Trophoblast cell (in vitro differentiated cells and primary cell): ENCODE measurements at regions not wholly inside any gene's neighbourhood (a gene's known extent, or its start where the extent isn't known, plus 50 kb on each side); places are given as distances from the start of the nearest gene placed in this dataset.

ENCODE experiments used
- DNase-seq, 2 donors: peaks; one replicate each; pipeline ENCODE4 v3.0.0-alpha.2; 2016
- H2AFZ ChIP-seq: 2 replicates; pipeline ENCODE4 v1.6.1; 2013; ENCODE audit warnings: low read length, moderate library complexity, mild to moderate bottlenecking; ENCODE audit not compliant: insufficient read depth, poor library complexity
- H2AK5ac ChIP-seq: 2 replicates; pipeline ENCODE4 v1.6.1; 2013; ENCODE audit warnings: mild to moderate bottlenecking, low read length
- H2BK120ac ChIP-seq: 2 replicates; pipeline ENCODE4 v1.6.1; 2013; ENCODE audit warnings: low read length, mild to moderate bottlenecking, moderate library complexity; ENCODE audit not compliant: insufficient read depth, poor library complexity
- H2BK12ac ChIP-seq: 2 replicates; pipeline ENCODE4 v1.6.1; 2013; ENCODE audit warnings: mild to moderate bottlenecking, low read length, moderate library complexity
- H2BK5ac ChIP-seq: 2 replicates; pipeline ENCODE4 v1.6.1; 2013; ENCODE audit warnings: low read length, low read depth, moderate library complexity, mild to moderate bottlenecking; ENCODE audit not compliant: poor library complexity
- H3K14ac ChIP-seq: 2 replicates; pipeline ENCODE4 v1.6.1; 2013; ENCODE audit warnings: mild to moderate bottlenecking, low read length
- H3K18ac ChIP-seq: 2 replicates; pipeline ENCODE4 v1.6.1; 2013; ENCODE audit warnings: mild to moderate bottlenecking, low read length
- H3K23ac ChIP-seq: 2 replicates; pipeline ENCODE4 v1.6.1; 2013; ENCODE audit warnings: low read length
- H3K27ac ChIP-seq: 2 replicates; pipeline ENCODE4 v1.5.1; 2013; ENCODE audit warnings: low read depth, mild to moderate bottlenecking, inconsistent platforms, low read length, moderate library complexity
- H3K27me3 ChIP-seq: 2 replicates; pipeline ENCODE4 v1.6.1; 2013; ENCODE audit warnings: inconsistent platforms, mild to moderate bottlenecking, low read length, moderate library complexity; ENCODE audit not compliant: insufficient read depth
- H3K36me3 ChIP-seq, 2 experiments: 1 replicate in 1 of 2; 2 replicates in 1 of 2; pipeline ENCODE4 v1.6.1; 2013; ENCODE audit warnings: low read length in 2 of 2, mild to moderate bottlenecking in 2 of 2, moderate library complexity in 1 of 2; ENCODE audit not compliant: insufficient read depth in 2 of 2, control insufficient read depth in 1 of 2
- H3K4ac ChIP-seq: 2 replicates; pipeline ENCODE4 v1.6.1; 2013; ENCODE audit warnings: low read depth, mild to moderate bottlenecking, low read length, moderate library complexity
- H3K4me1 ChIP-seq, 2 experiments: 1 replicate in 1 of 2; 2 replicates in 1 of 2; pipeline ENCODE4 v1.6.1; 2013; ENCODE audit warnings: low read length in 2 of 2, mild to moderate bottlenecking in 2 of 2, moderate library complexity in 1 of 2; ENCODE audit not compliant: insufficient read depth in 2 of 2, control insufficient read depth in 1 of 2
- H3K4me2 ChIP-seq: 2 replicates; pipeline ENCODE4 v1.6.1; 2013; ENCODE audit warnings: inconsistent platforms, mild to moderate bottlenecking, low read length, moderate library complexity
- H3K4me3 ChIP-seq: 2 replicates; pipeline ENCODE4 v1.5.1; 2013; ENCODE audit warnings: mild to moderate bottlenecking, low read depth, low read length, inconsistent platforms
- H3K79me1 ChIP-seq: one replicate; pipeline ENCODE4 v1.6.1; 2013; ENCODE audit warnings: low read length
- H3K79me2 ChIP-seq: 2 replicates; pipeline ENCODE4 v1.6.1; 2013; ENCODE audit warnings: low read length, mild to moderate bottlenecking; ENCODE audit not compliant: control insufficient read depth, insufficient read depth, poor library complexity
- H3K9ac ChIP-seq: 2 replicates; pipeline ENCODE4 v1.6.1; 2013; ENCODE audit warnings: mild to moderate bottlenecking, low read length
- H3K9me3 ChIP-seq: 2 replicates; pipeline ENCODE4 v1.6.1; 2013; ENCODE audit warnings: low read depth, mild to moderate bottlenecking, control low read depth, inconsistent platforms, low read length; ENCODE audit not compliant: insufficient read depth
- H4K12ac ChIP-seq: 2 replicates; pipeline ENCODE4 v1.6.1; 2013; ENCODE audit warnings: low read depth, mild to moderate bottlenecking, low read length, moderate library complexity
- H4K8ac ChIP-seq: 2 replicates; pipeline ENCODE4 v1.6.1; 2013; ENCODE audit warnings: low read depth, mild to moderate bottlenecking, low read length, moderate library complexity
- H4K91ac ChIP-seq: one replicate; pipeline ENCODE4 v1.6.1; 2013; ENCODE audit warnings: low read depth, mild to moderate bottlenecking, low read length, moderate library complexity
- WGBS: extraction: QIAGEN DNeasy Blood & Tissue Kit; methylation state at CpG from one replicate; pipeline ENCODE4 v1.1.7; 2013; ENCODE audit warnings: missing lambda C conversion rate; ENCODE audit not compliant: insufficient read length, insufficient coverage; ENCODE audit errors: extremely low coverage; 5-methylcytosine and 5-hydroxymethylcytosine counted together

DNA sequence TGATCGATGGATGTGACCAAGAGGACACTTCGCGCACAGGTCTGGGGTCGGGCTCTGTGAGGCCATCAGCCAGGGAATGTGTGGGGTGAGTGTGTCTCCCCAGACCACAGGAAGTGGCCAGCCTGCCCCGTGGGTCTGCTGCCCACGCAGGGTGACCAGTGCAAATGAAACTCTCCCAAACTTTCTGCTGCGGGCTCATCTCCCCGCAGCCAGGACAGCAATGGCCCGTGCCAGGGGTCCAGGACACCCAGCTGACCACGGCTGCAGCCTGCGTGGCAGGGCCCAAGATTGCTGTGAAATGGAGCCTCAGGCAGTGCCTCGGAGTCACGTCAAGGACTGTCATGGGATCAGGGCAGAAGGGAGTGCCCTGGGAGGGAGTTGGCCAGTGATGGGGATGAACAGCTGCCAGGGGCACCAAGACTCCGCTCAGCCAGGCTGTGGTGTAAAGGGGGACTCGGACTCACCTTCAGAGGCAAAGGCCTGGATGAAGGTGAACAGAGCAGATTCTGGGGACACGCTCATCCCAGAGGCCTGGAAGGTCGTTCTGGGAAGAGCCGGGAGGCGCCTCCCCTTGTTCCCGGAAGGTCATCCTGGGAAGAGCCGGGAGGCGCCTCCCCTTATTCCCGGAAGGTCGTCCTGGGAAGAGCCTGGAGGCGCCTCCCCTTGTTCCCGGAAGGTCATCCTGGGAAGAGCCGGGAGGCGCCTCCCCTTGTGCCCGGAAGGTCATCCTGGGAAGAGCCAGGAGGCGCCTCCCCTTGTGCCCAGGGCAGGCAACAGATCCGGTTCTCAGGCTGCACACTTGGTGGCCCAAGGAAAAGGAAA, 252.6 kb downstream of the BRD1 start:
- H3K27me3 ChIP-seq, result no peaks in the 10 kb centered on the region
- no peak overlapping the region for H3K14ac ChIP-seq
- no peaks in the 10 kb centered on the region for H3K4me1 ChIP-seq
- no peak overlapping the region for H3K4me3 ChIP-seq
- no peak overlapping the region for H3K4me2 ChIP-seq
- WGBS, result no CpG with 5 or more reads among the region's 31 CpGs
- no peaks in the 10 kb centered on the region for H3K79me1 ChIP-seq
- H3K4ac ChIP-seq, result no peak overlapping the region
- no peak overlapping the region for H4K91ac ChIP-seq
- no peak overlapping the region for H2BK12ac ChIP-seq
- no peak overlapping the region for H3K27ac ChIP-seq
- no peak overlapping the region for H3K18ac ChIP-seq
- H3K79me2 ChIP-seq, result no peaks in the 10 kb centered on the region
- no peaks in the 10 kb centered on the region for H3K36me3 ChIP-seq
- DNase-seq, result no peak
- no peak overlapping the region for H2AFZ ChIP-seq
- no peak overlapping the region for H3K23ac ChIP-seq
- peaks cover 4% of the 10 kb centered on the region for H3K9me3 ChIP-seq
- H4K12ac ChIP-seq, result no peak overlapping the region
- H4K8ac ChIP-seq, result no peak overlapping the region
- H3K9ac ChIP-seq, result no peak overlapping the region
- H2BK120ac ChIP-seq, result no peak overlapping the region
- no peak overlapping the region for H2AK5ac ChIP-seq
- no peak overlapping the region for H2BK5ac ChIP-seq

DNA sequence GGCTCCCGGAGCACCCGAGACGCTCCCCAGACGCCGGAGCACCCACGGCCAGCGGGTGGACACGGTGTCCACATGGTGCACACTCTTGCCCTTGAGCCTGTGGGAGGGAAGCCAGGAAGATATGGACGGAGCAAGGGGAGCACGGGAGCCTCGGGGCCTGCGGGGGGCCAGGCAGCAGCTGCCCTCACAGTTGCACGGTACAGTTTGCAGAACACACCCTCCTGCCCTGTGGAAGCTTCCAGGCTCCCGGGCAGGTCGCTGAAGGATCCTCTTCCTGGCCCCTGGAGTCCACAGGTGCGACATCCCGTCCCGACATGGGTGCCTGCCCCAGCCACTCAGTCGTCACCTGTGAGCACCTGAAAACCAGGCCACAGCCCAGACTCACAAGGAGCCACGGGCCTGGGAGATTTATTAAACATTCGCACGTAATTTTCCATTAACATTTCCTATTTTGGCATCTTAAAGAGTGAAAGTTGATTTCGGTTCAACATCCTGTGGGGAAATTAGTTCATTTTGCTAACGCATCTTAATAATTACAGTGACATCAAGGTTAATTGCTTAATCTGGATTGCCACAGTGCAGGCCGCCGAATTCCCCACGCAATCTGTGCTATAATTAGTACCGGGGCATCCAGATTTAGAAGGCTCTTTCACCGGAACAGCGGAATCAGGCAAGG, 253.3 kb downstream of the BRD1 start:
- Histone ChIP-seq H3K4me2 (no peak overlapping the region), H3K14ac (no peak overlapping the region)

DNA sequence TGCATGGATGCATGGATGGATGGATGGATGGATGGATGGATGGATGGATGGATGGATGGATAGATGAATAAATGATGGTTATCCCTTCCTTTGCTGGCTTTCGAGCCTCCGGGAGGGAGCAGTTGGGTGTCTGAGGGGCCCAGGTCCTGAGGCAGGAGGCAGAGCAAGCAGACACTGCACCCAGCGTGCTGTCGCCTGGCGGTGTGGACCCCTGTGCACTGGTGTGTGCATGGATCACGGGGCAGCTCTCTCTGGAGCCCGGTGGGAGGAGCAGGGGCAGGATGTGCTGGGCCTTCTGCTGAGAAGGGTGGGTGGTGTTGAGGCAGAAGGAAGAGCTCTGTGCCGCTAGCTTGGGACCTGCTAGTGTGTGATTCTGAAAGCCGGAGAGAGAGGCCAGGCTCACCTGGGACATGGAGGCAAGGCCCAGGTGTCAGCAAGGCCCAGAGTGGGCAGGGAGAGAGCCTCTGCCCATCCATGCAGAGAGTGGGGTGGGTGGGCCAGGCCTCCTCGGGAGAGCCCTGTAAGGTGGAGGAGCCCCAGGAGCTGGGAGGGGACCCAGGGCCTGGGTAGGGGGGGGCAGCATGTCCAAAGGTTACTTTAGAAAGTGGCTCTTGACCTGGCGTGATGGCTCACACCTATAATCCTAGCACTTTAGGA, 254.4 kb downstream of the BRD1 start:
- H2BK12ac ChIP-seq, result no peak overlapping the region
- DNase-seq, result no peak
- H2AFZ ChIP-seq, result no peak overlapping the region
- H4K8ac ChIP-seq, result no peak overlapping the region
- H3K79me1 ChIP-seq, result no peaks in the 10 kb centered on the region
- H4K12ac ChIP-seq, result no peak overlapping the region
- no peak overlapping the region for H2BK120ac ChIP-seq
- H3K18ac ChIP-seq, result no peak overlapping the region
- no peak overlapping the region for H2BK5ac ChIP-seq
- H2AK5ac ChIP-seq, result no peak overlapping the region
- no peak overlapping the region for H3K4me3 ChIP-seq
- no peak overlapping the region for H3K23ac ChIP-seq
- H3K27ac ChIP-seq, result no peak overlapping the region
- H3K4ac ChIP-seq, result no peak overlapping the region
- H3K79me2 ChIP-seq, result no peaks in the 10 kb centered on the region
- no peak overlapping the region for H4K91ac ChIP-seq
- no peaks in the 10 kb centered on the region for H3K27me3 ChIP-seq
- no peaks in the 10 kb centered on the region for H3K4me1 ChIP-seq
- H3K9me3 ChIP-seq, result peaks cover 4% of the 10 kb centered on the region
- H3K9ac ChIP-seq, result no peak overlapping the region
- WGBS, result no CpG with 5 or more reads among the region's 11 CpGs
- no peak overlapping the region for H3K14ac ChIP-seq
- no peak overlapping the region for H3K4me2 ChIP-seq
- H3K36me3 ChIP-seq, result no peaks in the 10 kb centered on the region

More for the DNA sequence above, 253.3 kb downstream of the BRD1 start:
- no peak overlapping the region for H2BK12ac ChIP-seq
- H3K9ac ChIP-seq, result no peak overlapping the region
- H4K91ac ChIP-seq, result no peak overlapping the region
- H3K36me3 ChIP-seq, result no peaks in the 10 kb centered on the region
- peaks cover 4% of the 10 kb centered on the region for H3K9me3 ChIP-seq
- H3K27me3 ChIP-seq, result no peaks in the 10 kb centered on the region
- no peak overlapping the region for H2AK5ac ChIP-seq
- H3K27ac ChIP-seq, result no peak overlapping the region
- no peak overlapping the region for H3K18ac ChIP-seq
- H3K4ac ChIP-seq, result no peak overlapping the region
- H2AFZ ChIP-seq, result no peak overlapping the region
- H3K79me2 ChIP-seq, result no peaks in the 10 kb centered on the region
- no peak overlapping the region for H2BK5ac ChIP-seq
- H4K8ac ChIP-seq, result no peak overlapping the region
- no peak overlapping the region for H2BK120ac ChIP-seq
- H3K23ac ChIP-seq, result no peak overlapping the region
- WGBS, result no CpG with 5 or more reads among the region's 30 CpGs
- DNase-seq, result no peak
- no peak overlapping the region for H4K12ac ChIP-seq
- H3K4me1 ChIP-seq, result no peaks in the 10 kb centered on the region
- H3K79me1 ChIP-seq, result no peaks in the 10 kb centered on the region
- H3K4me3 ChIP-seq, result no peak overlapping the region

GRCh38 chr22:49571326-49571725, 256.3 kb downstream of the BRD1 start:
- H3K23ac ChIP-seq, result no peak overlapping the region
- no peaks in the 10 kb centered on the region for H3K79me1 ChIP-seq
- no peaks in the 10 kb centered on the region for H3K27me3 ChIP-seq
- no peak overlapping the region for H3K4me3 ChIP-seq
- H3K4ac ChIP-seq, result no peak overlapping the region
- H2AFZ ChIP-seq, result no peak overlapping the region
- no peak overlapping the region for H3K9ac ChIP-seq
- peaks cover 4% of the 10 kb centered on the region for H3K9me3 ChIP-seq
- H3K36me3 ChIP-seq, result no peaks in the 10 kb centered on the region
- H4K8ac ChIP-seq, result no peak overlapping the region
- no peak overlapping the region for H4K91ac ChIP-seq
- DNase-seq, result no peak
- H2BK12ac ChIP-seq, result no peak overlapping the region
- H3K14ac ChIP-seq, result no peak overlapping the region
- no peaks in the 10 kb centered on the region for H3K4me1 ChIP-seq
- H2BK120ac ChIP-seq, result no peak overlapping the region
- no peaks in the 10 kb centered on the region for H3K79me2 ChIP-seq
- no peak overlapping the region for H2AK5ac ChIP-seq
- H4K12ac ChIP-seq, result no peak overlapping the region
- H3K18ac ChIP-seq, result no peak overlapping the region
- no peak overlapping the region for H3K27ac ChIP-seq
- H2BK5ac ChIP-seq, result no peak overlapping the region
- H3K4me2 ChIP-seq, result no peak overlapping the region
- WGBS, result no CpG with 5 or more reads among the region's 14 CpGs
